Lower leg skin (tissue), 3 donors: ENCODE measurements at regions not wholly inside any gene's neighbourhood (a gene's known extent, or its start where the extent isn't known, plus 50 kb on each side); places are given as distances from the start of the nearest gene placed in this dataset.

Experiments used
- POLR2A ChIP-seq, 2 donors: fragments of 450-650 bp; IDR thresholded peaks; one replicate each; pipeline ENCODE4 v1.6.1; 2016 to 2017; ENCODE audit warnings: antibody characterized with exemption in 2 of 2, mild to moderate bottlenecking in 1 of 2, moderate library complexity in 1 of 2
- TF ChIP-seq, protein P1 (sequence below), 3 donors: fragments of 450-650 bp; IDR thresholded peaks; one replicate each; pipeline ENCODE4 v1.5.1; 2016; ENCODE audit warnings: antibody characterized with exemption in 3 of 3, mild to moderate bottlenecking in 3 of 3, moderate library complexity in 2 of 3

DNA sequence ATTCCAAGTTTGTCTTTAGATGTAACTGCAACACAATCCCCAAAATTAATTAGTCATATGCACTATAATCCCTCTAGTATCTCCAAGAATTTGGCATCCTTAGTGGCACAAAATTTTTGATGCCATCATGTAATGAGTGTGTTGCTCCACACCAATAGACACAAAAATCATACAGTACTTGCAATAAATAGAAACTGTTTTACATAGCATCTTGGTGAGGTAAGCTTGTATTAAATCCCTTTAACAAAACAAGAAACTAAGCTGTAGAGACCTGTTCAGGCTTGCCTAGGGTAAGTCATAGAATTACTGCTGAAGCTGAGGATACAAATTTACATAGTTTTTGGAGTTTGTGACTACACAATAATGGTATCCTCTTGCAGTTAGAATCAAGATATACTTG is 64.5 kb upstream of the PRSS12 start:
- TF ChIP-seq, protein P1, sequence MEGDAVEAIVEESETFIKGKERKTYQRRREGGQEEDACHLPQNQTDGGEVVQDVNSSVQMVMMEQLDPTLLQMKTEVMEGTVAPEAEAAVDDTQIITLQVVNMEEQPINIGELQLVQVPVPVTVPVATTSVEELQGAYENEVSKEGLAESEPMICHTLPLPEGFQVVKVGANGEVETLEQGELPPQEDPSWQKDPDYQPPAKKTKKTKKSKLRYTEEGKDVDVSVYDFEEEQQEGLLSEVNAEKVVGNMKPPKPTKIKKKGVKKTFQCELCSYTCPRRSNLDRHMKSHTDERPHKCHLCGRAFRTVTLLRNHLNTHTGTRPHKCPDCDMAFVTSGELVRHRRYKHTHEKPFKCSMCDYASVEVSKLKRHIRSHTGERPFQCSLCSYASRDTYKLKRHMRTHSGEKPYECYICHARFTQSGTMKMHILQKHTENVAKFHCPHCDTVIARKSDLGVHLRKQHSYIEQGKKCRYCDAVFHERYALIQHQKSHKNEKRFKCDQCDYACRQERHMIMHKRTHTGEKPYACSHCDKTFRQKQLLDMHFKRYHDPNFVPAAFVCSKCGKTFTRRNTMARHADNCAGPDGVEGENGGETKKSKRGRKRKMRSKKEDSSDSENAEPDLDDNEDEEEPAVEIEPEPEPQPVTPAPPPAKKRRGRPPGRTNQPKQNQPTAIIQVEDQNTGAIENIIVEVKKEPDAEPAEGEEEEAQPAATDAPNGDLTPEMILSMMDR (IDR thresholded peaks at IDR 0.05) = no peak
- no peak for TF ChIP-seq POLR2A (IDR thresholded peaks at IDR 0.05)
